Breast epithelium (tissue), 4 donors: ENCODE measurements at regions not wholly inside any gene's neighbourhood (a gene's known extent, or its start where the extent isn't known, plus 50 kb on each side); places are given as distances from the start of the nearest gene placed in this dataset.

Source experiments
- DNase-seq, 2 donors: peaks; one replicate each; pipeline ENCODE4 v3.0.0-alpha.2; 2019; ENCODE audit warnings: low spot score in 2 of 2
- H3K27ac ChIP-seq, 2 donors: fragments of 200-600 bp; sonication (generic) in 1 of 2; one replicate each; pipeline ENCODE4 v1.5.1; 2016 to 2019; ENCODE audit warnings: mild to moderate bottlenecking in 1 of 2
- H3K27me3 ChIP-seq, 2 donors: fragments of 200-600 bp; sonication (generic) in 1 of 2; one replicate each; pipeline versions ENCODE4 v1.5.1 to v1.6.0; 2017 to 2019; ENCODE audit warnings: control low read depth in 1 of 2, mild to moderate bottlenecking in 1 of 2
- H3K36me3 ChIP-seq: fragments of 200-600 bp; one replicate; pipeline ENCODE4 v1.5.1; 2019
- H3K4me1 ChIP-seq, 2 donors: fragments of 200-600 bp; sonication (generic); one replicate each; pipeline ENCODE4 v1.5.1; 2016 to 2019; ENCODE audit warnings: control low read depth in 1 of 2
- H3K4me3 ChIP-seq, 3 donors: fragments of 200-600 bp; sonication (generic); 1 replicate in 2 of 3; 2 replicates in 1 of 3; pipeline ENCODE4 v1.5.1; 2016 to 2019; ENCODE audit warnings: mild to moderate bottlenecking in 3 of 3, moderate library complexity in 2 of 3
- H3K9me3 ChIP-seq, 2 donors: fragments of 200-600 bp; sonication (generic) in 1 of 2; one replicate each; pipeline ENCODE4 v1.5.1; 2016 to 2019; ENCODE audit warnings: control low read depth in 1 of 2
- POLR2A ChIP-seq: fragments of 450-650 bp; IDR thresholded peaks from one replicate; pipeline ENCODE4 v1.6.1; 2016; ENCODE audit warnings: antibody characterized with exemption, mild to moderate bottlenecking, moderate library complexity
- POLR2AphosphoS5 ChIP-seq, 3 donors: sonication (generic); formaldehyde crosslinking; IDR thresholded peaks; one replicate each; pipeline ENCODE4 v1.6.1; 2017; ENCODE audit warnings: antibody characterized with exemption in 3 of 3
- intact Hi-C: fragments of 100-400 bp; cut with DNase I; formaldehyde crosslinking; loops from one replicate; pipeline ENCODE4 v1.15.1; 2023; ENCODE audit warnings: low total_unique reads
- TF ChIP-seq, protein P1 (sequence below), 3 donors: fragments of 450-650 bp; IDR thresholded peaks; one replicate each; pipeline ENCODE4 v1.5.1; 2016 to 2017; ENCODE audit warnings: antibody characterized with exemption in 3 of 3, mild to moderate bottlenecking in 3 of 3, moderate library complexity in 3 of 3

DNA sequence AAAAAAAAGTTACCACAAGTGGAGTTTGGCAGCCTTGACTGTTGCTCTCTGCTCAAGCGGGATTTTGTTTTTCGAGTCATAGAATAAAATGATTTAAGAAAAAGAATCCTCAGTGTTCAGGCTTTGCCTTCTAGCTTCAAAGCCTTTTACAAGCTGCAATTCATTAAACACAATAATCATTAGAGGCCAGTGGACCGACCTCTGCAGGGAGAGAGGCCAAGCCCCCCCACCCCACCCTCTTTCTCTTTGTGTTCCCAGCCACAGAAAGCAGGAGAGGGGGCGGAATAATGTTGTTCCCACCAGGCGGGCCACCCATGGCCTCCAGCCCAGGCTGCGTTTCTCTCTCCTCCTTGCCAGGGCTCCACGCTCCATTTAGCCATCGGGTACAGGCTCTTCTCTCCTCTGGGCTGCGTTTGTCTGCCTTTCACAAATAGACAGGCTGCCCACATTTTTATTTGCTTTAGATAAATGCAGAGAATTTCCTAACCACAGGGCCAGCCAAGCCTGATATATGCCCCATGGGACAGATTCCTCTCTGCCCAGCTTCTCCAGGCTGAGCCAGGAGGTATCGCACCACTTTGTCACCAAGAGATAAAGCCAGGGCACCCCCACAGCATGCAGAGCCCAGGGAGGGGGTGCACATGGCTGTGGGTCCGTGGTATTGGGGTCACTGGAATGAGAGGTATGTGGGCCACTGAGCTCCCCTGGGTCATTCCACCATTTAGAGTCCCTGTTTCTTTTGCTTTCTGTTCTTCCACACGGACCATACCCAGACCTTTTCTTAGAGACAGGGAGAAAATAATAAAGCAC lies 318.8 kb downstream of the PIK3R1 start:
- intact Hi-C loops = loop anchor here (5.0 kb wide), 1 partner anchor 193 kb away; no protein-coding TSS in a partner anchor
- DNase-seq = no peak
- TF ChIP-seq POLR2AphosphoS5 (IDR thresholded peaks at IDR 0.05) (no peak), POLR2A (no peak)
- TF ChIP-seq, protein P1, sequence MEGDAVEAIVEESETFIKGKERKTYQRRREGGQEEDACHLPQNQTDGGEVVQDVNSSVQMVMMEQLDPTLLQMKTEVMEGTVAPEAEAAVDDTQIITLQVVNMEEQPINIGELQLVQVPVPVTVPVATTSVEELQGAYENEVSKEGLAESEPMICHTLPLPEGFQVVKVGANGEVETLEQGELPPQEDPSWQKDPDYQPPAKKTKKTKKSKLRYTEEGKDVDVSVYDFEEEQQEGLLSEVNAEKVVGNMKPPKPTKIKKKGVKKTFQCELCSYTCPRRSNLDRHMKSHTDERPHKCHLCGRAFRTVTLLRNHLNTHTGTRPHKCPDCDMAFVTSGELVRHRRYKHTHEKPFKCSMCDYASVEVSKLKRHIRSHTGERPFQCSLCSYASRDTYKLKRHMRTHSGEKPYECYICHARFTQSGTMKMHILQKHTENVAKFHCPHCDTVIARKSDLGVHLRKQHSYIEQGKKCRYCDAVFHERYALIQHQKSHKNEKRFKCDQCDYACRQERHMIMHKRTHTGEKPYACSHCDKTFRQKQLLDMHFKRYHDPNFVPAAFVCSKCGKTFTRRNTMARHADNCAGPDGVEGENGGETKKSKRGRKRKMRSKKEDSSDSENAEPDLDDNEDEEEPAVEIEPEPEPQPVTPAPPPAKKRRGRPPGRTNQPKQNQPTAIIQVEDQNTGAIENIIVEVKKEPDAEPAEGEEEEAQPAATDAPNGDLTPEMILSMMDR (IDR thresholded peaks at IDR 0.05) = no peak
- no peaks in the 10 kb centered on the region for H3K27me3 ChIP-seq
- H3K4me3 ChIP-seq = peak overlapping the region in 2 of 3 donors; percentile 26 to 49
- peaks cover 7 to 10% of the 10 kb centered on the region in 2 donors for H3K4me1 ChIP-seq
- H3K9me3 ChIP-seq = no peaks in the 10 kb centered on the region
- no peaks in the 10 kb centered on the region for H3K36me3 ChIP-seq
- H3K27ac ChIP-seq = peak overlapping the region; percentile 81 to 88

DNA sequence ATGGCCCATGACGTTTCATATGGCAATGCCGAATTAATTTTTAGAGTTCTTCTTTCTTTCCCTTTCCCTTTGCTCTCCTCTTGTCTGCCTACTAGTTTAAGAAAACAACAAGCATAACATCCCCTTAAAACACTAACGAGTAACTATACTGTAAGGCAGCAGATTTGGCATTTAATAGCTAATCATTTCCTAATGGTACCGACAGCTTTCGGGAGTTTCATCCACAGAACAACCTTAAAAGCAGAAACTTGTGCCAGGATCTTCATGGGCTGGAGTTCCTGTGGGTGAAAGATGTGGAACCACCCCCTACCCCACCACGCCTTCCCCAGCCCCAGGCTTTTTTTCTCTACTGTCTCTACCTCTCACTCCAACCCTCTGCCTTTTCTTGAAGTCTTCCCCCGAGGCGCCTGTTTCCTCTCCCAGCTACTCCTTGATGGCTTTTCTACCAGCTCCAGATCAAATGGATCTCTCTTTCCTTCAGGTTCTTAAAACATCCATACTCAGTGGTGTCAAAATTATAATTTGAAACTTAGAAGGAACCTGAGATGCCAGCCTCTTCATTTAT lies 319.5 kb downstream of the PIK3R1 start:
- intact Hi-C loops = loop anchor here (5.0 kb wide), 1 partner anchor 192 kb away; no protein-coding TSS in a partner anchor
- no peaks in the 10 kb centered on the region for H3K9me3 ChIP-seq
- no peak for DNase-seq
- no peaks in the 10 kb centered on the region for H3K36me3 ChIP-seq
- H3K27me3 ChIP-seq = no peaks in the 10 kb centered on the region
- TF ChIP-seq, protein P1 (IDR thresholded peaks at IDR 0.05) = no peak
- TF ChIP-seq POLR2A (no peak), POLR2AphosphoS5 (IDR thresholded peaks at IDR 0.05) (no peak)
- peaks cover 7 to 10% of the 10 kb centered on the region in 2 donors for H3K4me1 ChIP-seq
- peak overlapping the region in 1 of 3 donors; percentile 49 for H3K4me3 ChIP-seq
- H3K27ac ChIP-seq = peak overlapping the region; percentile 81 to 88

DNA sequence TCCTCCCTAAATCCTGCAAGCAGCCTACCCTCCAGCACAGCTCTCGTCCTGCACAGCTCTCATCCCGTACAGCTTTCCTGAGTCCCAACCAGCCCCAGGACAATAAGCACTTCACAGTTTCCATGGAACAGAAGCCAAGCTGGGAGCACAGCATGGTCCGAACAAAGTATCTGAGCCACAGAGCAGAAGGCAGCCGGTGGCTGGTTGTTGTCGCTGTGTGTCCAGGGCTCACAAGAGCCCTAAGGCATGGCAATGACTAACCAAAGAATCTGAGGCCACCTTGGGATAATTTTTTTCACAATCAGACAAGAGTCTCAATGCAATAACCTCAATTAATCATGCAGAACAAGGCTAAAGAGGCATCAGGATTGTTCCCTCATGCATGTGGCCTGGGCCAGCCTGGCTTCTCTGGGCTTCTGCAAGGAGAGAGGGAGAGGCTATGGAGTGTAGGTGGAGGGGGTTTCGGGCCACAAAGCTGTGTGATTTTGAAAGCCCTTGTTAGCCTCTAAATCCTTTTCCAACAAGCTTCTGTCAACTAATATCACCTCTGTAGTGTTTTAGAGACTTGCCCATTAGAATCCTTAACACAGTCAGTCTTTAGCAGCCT lies 323.4 kb downstream of the PIK3R1 start:
- Histone ChIP-seq H3K36me3 (no peaks in the 10 kb centered on the region), H3K4me1 (peaks cover under 1 to 10% of the 10 kb centered on the region in 2 donors), H3K4me3 (no peak overlapping the region), H3K27ac (no peak overlapping the region), H3K9me3 (no peaks in the 10 kb centered on the region), H3K27me3 (no peaks in the 10 kb centered on the region)
- intact Hi-C loops = no loop called here
- DNase-seq = no peak
- no peak for TF ChIP-seq POLR2AphosphoS5 (IDR thresholded peaks at IDR 0.05)
- no peak for TF ChIP-seq POLR2A
- TF ChIP-seq, protein P1 (IDR thresholded peaks at IDR 0.05) = no peak

DNA sequence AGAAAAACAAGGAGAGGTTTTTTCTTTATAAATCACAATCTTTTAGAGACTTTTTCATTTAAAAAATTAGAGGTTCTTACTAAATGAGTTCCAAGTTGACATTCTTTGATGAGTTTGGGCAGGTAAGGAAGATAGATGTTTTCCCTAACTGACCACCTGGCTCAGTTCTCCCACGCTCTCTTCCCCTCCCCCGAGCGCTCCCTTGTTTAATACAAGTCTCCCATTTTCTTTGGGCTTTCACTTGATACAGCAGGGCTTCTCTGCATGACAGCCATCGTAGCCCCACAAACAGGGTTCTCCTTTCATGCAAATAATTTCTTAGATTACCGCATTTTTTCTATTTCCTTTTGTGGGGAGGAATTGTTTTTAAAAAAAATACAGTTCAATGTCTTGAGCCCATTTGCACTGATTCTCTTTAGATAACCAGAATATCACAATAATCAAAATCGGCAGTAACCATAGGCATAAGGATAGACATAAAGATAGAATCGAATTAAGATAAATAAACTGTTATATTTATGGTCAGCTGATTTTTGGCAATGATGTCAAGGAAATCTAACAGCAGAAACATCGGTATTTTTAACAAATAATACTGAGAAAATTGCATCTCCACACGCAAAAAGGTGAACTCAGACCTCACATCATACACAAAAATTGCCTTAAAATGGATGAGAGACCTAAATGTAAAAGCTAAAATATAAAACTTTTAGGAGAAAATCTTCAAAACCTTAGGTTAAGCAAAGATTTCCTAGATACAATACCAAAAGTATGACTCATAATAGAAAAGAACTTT lies 325.4 kb downstream of the PIK3R1 start:
- no peaks in the 10 kb centered on the region for H3K36me3 ChIP-seq
- intact Hi-C loops = no loop called here
- no peak overlapping the region for H3K4me3 ChIP-seq
- TF ChIP-seq POLR2AphosphoS5 (IDR thresholded peaks at IDR 0.05) (no peak), POLR2A (no peak)
- TF ChIP-seq, protein P1 (IDR thresholded peaks at IDR 0.05) = no peak
- no peak for DNase-seq
- no peak overlapping the region for H3K27ac ChIP-seq
- no peaks in the 10 kb centered on the region for H3K27me3 ChIP-seq
- H3K9me3 ChIP-seq = no peaks in the 10 kb centered on the region
- H3K4me1 ChIP-seq = no peaks in the 10 kb centered on the region
